Fibroblast of the aortic adventitia (primary cell): ENCODE measurements at regions not wholly inside any gene's neighbourhood (a gene's known extent, or its start where the extent isn't known, plus 50 kb on each side); places are given as distances from the start of the nearest gene placed in this dataset.

Experiments used
- DNase-seq: peaks from one replicate; pipeline ENCODE4 v3.0.0-alpha.2; 2010; ENCODE audit warnings: low read depth
- H3K4me3 ChIP-seq: 2 replicates; pipeline ENCODE4 v1.5.1; 2011; ENCODE audit warnings: low read depth, mild to moderate bottlenecking, control low read depth, low read length, moderate library complexity
- TF ChIP-seq, protein P1 (sequence below): IDR thresholded peaks from 2 replicates; pipeline ENCODE4 v1.5.1; 2011; ENCODE audit warnings: mild to moderate bottlenecking, low read length, control low read depth, inconsistent platforms; ENCODE audit not compliant: insufficient read depth

DNA sequence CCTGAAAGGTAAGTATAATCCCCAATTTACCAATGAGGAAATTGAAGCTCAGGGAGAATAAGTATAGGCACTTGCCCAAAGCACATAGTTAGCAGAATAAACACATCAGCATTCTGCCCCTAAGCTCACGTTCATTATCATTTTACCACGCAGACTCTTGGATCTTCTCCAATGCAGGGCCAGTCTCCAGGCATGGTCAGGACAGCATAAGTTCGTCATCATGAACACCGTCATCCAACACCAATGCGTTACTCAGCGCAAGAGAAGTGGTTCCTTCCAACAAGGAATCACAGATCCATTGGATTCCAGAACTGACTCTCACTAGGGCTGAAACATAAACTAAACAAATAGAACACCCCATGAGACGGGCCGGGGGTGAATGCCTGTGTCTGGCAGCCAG, 86.5 kb upstream of the GPM6B start:
- TF ChIP-seq, protein P1, sequence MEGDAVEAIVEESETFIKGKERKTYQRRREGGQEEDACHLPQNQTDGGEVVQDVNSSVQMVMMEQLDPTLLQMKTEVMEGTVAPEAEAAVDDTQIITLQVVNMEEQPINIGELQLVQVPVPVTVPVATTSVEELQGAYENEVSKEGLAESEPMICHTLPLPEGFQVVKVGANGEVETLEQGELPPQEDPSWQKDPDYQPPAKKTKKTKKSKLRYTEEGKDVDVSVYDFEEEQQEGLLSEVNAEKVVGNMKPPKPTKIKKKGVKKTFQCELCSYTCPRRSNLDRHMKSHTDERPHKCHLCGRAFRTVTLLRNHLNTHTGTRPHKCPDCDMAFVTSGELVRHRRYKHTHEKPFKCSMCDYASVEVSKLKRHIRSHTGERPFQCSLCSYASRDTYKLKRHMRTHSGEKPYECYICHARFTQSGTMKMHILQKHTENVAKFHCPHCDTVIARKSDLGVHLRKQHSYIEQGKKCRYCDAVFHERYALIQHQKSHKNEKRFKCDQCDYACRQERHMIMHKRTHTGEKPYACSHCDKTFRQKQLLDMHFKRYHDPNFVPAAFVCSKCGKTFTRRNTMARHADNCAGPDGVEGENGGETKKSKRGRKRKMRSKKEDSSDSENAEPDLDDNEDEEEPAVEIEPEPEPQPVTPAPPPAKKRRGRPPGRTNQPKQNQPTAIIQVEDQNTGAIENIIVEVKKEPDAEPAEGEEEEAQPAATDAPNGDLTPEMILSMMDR = no peak
- DNase-seq = peak; percentile 49
- H3K4me3 ChIP-seq = no peak overlapping the region

DNA sequence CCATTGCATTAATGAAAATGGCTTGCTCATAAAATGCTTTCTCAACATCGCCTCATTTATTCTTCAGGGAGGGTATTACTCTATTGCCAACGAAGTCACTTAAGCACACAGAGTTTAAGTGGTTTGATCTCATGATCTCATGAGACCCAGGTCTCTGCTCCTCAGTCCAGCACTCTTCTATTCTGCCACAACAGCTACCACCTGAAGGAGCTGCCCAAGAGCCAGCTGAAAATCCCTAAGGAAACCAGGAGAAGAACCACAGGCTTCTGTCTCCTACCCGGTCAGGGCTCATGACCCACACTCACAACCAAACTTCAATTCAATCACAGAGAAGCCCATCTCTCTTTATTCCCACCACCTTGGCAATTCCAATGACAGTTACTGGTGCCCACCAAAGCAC, 85.5 kb upstream of the GPM6B start:
- TF ChIP-seq, protein P1 = no peak
- DNase-seq = no peak
- no peak overlapping the region for H3K4me3 ChIP-seq

DNA sequence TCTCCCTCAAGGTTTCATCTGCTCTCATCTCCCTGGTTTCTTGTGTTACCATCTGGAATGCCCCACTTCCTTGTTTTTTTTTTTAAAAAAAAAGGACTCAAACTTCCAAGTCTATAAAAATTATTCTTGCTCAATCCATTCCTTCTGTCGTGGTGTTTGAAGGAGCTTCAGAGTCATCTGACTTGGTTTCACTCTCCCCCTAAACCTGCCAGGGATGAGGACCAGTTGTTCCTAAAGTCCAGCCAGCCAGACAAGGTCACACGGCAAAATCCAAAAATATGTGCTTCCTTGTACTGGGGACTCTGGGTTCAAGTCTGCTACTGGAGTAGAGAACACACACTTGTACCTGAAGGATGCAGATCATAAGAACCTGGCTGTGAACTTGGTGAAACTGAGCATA, 84.5 kb upstream of the GPM6B start:
- H3K4me3 ChIP-seq = no peak overlapping the region
- TF ChIP-seq, protein P1 = no peak
- DNase-seq = no peak

DNA sequence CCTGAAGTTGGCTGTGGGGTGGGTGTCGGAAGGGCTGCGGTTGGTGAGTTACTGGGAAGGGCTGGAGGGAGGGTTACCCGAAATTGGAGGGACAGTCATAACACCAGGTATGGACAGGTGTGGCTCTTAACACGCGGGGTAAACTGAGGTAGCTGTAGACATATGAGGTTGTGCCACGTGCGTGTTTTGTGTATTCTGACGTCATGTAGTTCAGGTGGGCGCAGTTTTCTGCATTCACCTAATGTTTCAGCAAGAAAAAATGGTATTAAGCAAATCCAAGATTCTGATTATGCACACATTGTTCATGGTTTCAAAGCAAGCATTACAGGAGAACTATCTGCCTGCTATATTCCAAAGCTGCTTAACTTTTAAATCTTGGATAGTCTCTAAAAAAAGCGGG, 83.5 kb upstream of the GPM6B start:
- DNase-seq = no peak
- TF ChIP-seq, protein P1 = no peak
- H3K4me3 ChIP-seq = no peak overlapping the region

DNA sequence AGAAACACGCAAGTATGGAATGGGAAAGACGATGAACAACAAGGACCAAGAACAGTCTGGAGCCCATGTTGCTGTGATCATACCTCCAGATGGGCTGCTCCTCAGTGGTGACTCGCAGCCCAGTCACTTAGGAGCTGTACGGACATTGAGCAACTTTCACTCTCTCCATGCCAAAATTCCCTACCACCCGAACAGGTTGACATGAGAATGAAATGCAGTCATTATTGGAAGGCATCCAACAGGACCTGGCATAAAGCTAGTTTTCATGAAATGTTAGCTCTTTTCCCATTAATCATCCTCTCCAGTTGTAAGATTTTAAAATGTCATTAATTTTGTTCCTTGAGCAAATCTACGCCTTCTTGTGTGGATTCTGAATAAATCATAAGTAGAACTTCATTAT, 82.7 kb upstream of the GPM6B start:
- TF ChIP-seq, protein P1 = no peak
- DNase-seq = peak; percentile 98
- no peak overlapping the region for H3K4me3 ChIP-seq

DNA sequence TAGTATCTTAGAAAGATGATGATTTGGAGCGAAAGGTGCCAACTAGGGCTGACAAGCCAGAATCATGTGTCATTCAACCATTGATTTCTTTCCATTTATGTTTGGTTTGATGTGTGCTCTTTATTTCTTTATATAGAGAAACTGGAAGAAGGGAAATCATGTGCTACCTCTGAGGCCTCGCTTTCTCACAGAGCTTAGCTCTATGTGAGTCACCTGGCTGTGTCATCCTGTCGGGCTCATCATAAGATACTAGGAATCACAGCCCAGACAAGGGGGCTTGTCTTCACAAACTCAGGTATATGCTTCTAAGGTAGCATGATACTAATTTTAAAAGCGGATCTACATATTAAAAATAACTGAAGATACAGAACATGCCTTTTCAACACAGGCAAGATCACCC, 81.7 kb upstream of the GPM6B start:
- TF ChIP-seq, protein P1 = no peak
- no peak overlapping the region for H3K4me3 ChIP-seq
- DNase-seq = no peak

DNA sequence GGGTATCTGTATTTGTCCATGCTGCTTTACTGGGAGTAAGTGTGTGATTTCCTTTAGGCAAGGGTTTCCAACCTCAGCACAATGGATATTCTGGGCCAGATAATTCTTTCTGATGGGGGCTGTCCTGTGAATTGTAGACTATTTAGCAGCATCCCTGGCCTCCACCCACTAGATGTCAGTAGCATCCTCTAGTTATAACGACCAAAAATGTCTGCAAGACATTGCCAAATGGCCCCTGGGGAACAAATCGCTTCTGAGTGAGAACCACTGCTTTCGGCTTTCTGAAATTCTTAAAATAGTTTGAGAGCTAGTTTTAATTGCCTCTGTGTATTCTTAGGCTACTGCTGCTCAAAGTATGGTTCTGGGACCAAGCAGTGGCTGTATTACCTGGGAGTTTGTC, 81.2 kb upstream of the GPM6B start:
- TF ChIP-seq, protein P1 = no peak
- peak; percentile 49 for DNase-seq
- H3K4me3 ChIP-seq = no peak overlapping the region
